ENCODE measurements at regions not wholly inside any gene's neighbourhood (a gene's known extent, or its start where the extent isn't known, plus 50 kb on each side); places are given as distances from the start of the nearest gene placed in this dataset.
"Not testable (repeated sequence)": the region's sequence is repeated elsewhere in the genome, so short reads cannot be mapped to it uniquely, and the experiment has no call there.

GRCh38 chr5:25405850-25406249 is 761.1 kb upstream of the CDH10 start:
- no peak for DNase-seq (ENCODE audit: low read depth in 2 of 3, low spot score in 2 of 3)

- no peak for DNase-seq (ENCODE audit: low read depth in 2 of 3, low spot score in 2 of 3)
Observed at GRCh38 chr5:25399878-25400480, 755.2 kb upstream of the CDH10 start.

GRCh38 chr5:25393957-25394356 is 749.2 kb upstream of the CDH10 start:
- DNase-seq (ENCODE audit: low read depth in 2 of 3, low spot score in 2 of 3): no peak

GRCh38 chr5:25393256-25393655 is 748.5 kb upstream of the CDH10 start:
- no peak for DNase-seq (ENCODE audit: low read depth in 2 of 3, low spot score in 2 of 3)

GRCh38 chr5:25387953-25388352 is 743.2 kb upstream of the CDH10 start:
- DNase-seq (ENCODE audit: low read depth in 2 of 3, low spot score in 2 of 3): no peak

- DNase-seq (ENCODE audit: low read depth in 2 of 3, low spot score in 2 of 3): no peak
Observed at GRCh38 chr5:25362799-25363198, 718.0 kb upstream of the CDH10 start.

GRCh38 chr5:25358919-25359318 is 714.1 kb upstream of the CDH10 start:
- no peak for DNase-seq (ENCODE audit: low read depth in 2 of 3, low spot score in 2 of 3)

- no peak for DNase-seq (ENCODE audit: low read depth in 2 of 3, low spot score in 2 of 3)
Observed at GRCh38 chr5:25357605-25358004, 712.8 kb upstream of the CDH10 start.

GRCh38 chr5:25349746-25350145 is 705.0 kb upstream of the CDH10 start:
- DNase-seq (ENCODE audit: low read depth in 2 of 3, low spot score in 2 of 3): no peak

GRCh38 chr5:25345240-25345771 is 700.5 kb upstream of the CDH10 start:
- no peak for DNase-seq (ENCODE audit: low read depth in 2 of 3, low spot score in 2 of 3)

GRCh38 chr5:25339541-25339940 is 694.8 kb upstream of the CDH10 start:
- no peak for DNase-seq (ENCODE audit: low read depth in 2 of 3, low spot score in 2 of 3)

GRCh38 chr5:25334350-25334749 is 689.6 kb upstream of the CDH10 start:
- no peak for DNase-seq (ENCODE audit: low read depth in 2 of 3, low spot score in 2 of 3)

- no peak for DNase-seq (ENCODE audit: low read depth in 2 of 3, low spot score in 2 of 3)
Observed at GRCh38 chr5:25330721-25331120, 685.9 kb upstream of the CDH10 start.

GRCh38 chr5:25327172-25327571 is 682.4 kb upstream of the CDH10 start:
- DNase-seq (ENCODE audit: low read depth in 2 of 3, low spot score in 2 of 3): no peak

GRCh38 chr5:25301836-25302235 is 657.1 kb upstream of the CDH10 start:
- no peak for DNase-seq (ENCODE audit: low read depth in 2 of 3, low spot score in 2 of 3)

GRCh38 chr5:25295067-25295466 is 650.3 kb upstream of the CDH10 start:
- no peak for DNase-seq (ENCODE audit: low read depth in 2 of 3, low spot score in 2 of 3)

- not testable (repeated sequence) for DNase-seq (ENCODE audit: low read depth in 2 of 3, low spot score in 2 of 3)
Observed at GRCh38 chr5:25289766-25290165, 645.0 kb upstream of the CDH10 start.

GRCh38 chr5:25286319-25286718 is 641.5 kb upstream of the CDH10 start:
- no peak for DNase-seq (ENCODE audit: low read depth in 2 of 3, low spot score in 2 of 3)

GRCh38 chr5:25285136-25285535 is 640.4 kb upstream of the CDH10 start:
- no peak for DNase-seq (ENCODE audit: low read depth in 2 of 3, low spot score in 2 of 3)

- DNase-seq (ENCODE audit: low read depth in 2 of 3, low spot score in 2 of 3): not testable (repeated sequence)
Observed at GRCh38 chr5:25263507-25263906, 618.7 kb upstream of the CDH10 start.

- DNase-seq (ENCODE audit: low read depth in 2 of 3, low spot score in 2 of 3): no peak
Observed at GRCh38 chr5:25262221-25262620, 617.4 kb upstream of the CDH10 start.

- DNase-seq (ENCODE audit: low read depth in 2 of 3, low spot score in 2 of 3): peak in 1 of 3 donors; percentile 3
Observed at GRCh38 chr5:25255128-25255527, 610.4 kb upstream of the CDH10 start.

GRCh38 chr5:25241981-25242380 is 597.2 kb upstream of the CDH10 start:
- DNase-seq (ENCODE audit: low read depth in 2 of 3, low spot score in 2 of 3): no peak
